ENCODE measurements at regions not wholly inside any gene's neighbourhood (a gene's known extent, or its start where the extent isn't known, plus 50 kb on each side); places are given as distances from the start of the nearest gene placed in this dataset.
A peak's percentile ranks its signal among the peaks of the same experiment; 100 is the strongest.
"Not testable (repeated sequence)": the region's sequence is repeated elsewhere in the genome, so short reads cannot be mapped to it uniquely, and the experiment has no call there.

- DNase-seq = no peak
These were observed 494.9 kb upstream of the RBFOX1 start for GRCh38 chr16:6837722-6838121.

GRCh38 chr16:6836766-6837165 lies 495.9 kb upstream of the RBFOX1 start:
- DNase-seq = no peak

- no peak for DNase-seq
These were observed 496.7 kb upstream of the RBFOX1 start for GRCh38 chr16:6835941-6836340.

GRCh38 chr16:6835516-6835915 lies 497.1 kb upstream of the RBFOX1 start:
- DNase-seq = no peak

GRCh38 chr16:6828690-6829089 lies 504.0 kb upstream of the RBFOX1 start:
- DNase-seq = no peak

GRCh38 chr16:6827931-6828330 lies 504.7 kb upstream of the RBFOX1 start:
- no peak for DNase-seq

GRCh38 chr16:6827267-6827666 lies 505.4 kb upstream of the RBFOX1 start:
- DNase-seq = no peak

- no peak for DNase-seq
These were observed 510.6 kb upstream of the RBFOX1 start for GRCh38 chr16:6822041-6822440.

- DNase-seq = no peak
These were observed 528.2 kb upstream of the RBFOX1 start for GRCh38 chr16:6804461-6804860.

- peak in 1 of 2 experiments; percentile 17 for DNase-seq
These were observed 529.5 kb upstream of the RBFOX1 start for GRCh38 chr16:6803176-6803575.

GRCh38 chr16:6797223-6797622 lies 535.4 kb upstream of the RBFOX1 start:
- no peak for DNase-seq

- no peak for DNase-seq
These were observed 555.0 kb upstream of the RBFOX1 start for GRCh38 chr16:6777624-6778023.

GRCh38 chr16:6775712-6776111 lies 556.9 kb upstream of the RBFOX1 start:
- no peak for DNase-seq

- no peak for DNase-seq
These were observed 560.7 kb upstream of the RBFOX1 start for GRCh38 chr16:6771956-6772355.

- no peak for DNase-seq
These were observed 579.1 kb upstream of the RBFOX1 start for GRCh38 chr16:6753553-6753952.

GRCh38 chr16:6751191-6751590 lies 581.5 kb upstream of the RBFOX1 start:
- DNase-seq = no peak

- no peak for DNase-seq
These were observed 582.9 kb upstream of the RBFOX1 start for GRCh38 chr16:6749698-6750097.

- not testable (repeated sequence) for DNase-seq
These were observed 596.3 kb upstream of the RBFOX1 start for GRCh38 chr16:6736302-6736701.

- DNase-seq = peak in 1 of 2 experiments; percentile 63
These were observed 597.0 kb upstream of the RBFOX1 start for GRCh38 chr16:6735631-6736030.

- DNase-seq = no peak
These were observed 600.5 kb upstream of the RBFOX1 start for GRCh38 chr16:6732166-6732565.

GRCh38 chr16:6728381-6728780 lies 604.3 kb upstream of the RBFOX1 start:
- DNase-seq = no peak

- DNase-seq = peak in 1 of 2 experiments; percentile 23
These were observed 606.0 kb upstream of the RBFOX1 start for GRCh38 chr16:6726621-6727020.

GRCh38 chr16:6725634-6726331 lies 606.9 kb upstream of the RBFOX1 start:
- DNase-seq = peak in 1 of 2 experiments; percentile 32

GRCh38 chr16:6725206-6725605 lies 607.4 kb upstream of the RBFOX1 start:
- peak in 1 of 2 experiments; percentile 67 for DNase-seq

GRCh38 chr16:6722786-6723185 lies 609.9 kb upstream of the RBFOX1 start:
- DNase-seq = no peak
